Transverse colon (tissue), 4 donors: ENCODE measurements at regions not wholly inside any gene's neighbourhood (a gene's known extent, or its start where the extent isn't known, plus 50 kb on each side); places are given as distances from the start of the nearest gene placed in this dataset.

Experiments used
- POLR2A ChIP-seq: fragments of 450-650 bp; IDR thresholded peaks from one replicate; pipeline ENCODE4 v1.6.1; 2016; ENCODE audit warnings: antibody characterized with exemption, mild to moderate bottlenecking, moderate library complexity
- POLR2AphosphoS5 ChIP-seq, 3 donors: sonication (generic); formaldehyde crosslinking; IDR thresholded peaks; one replicate each; pipeline ENCODE4 v1.6.1; 2016; ENCODE audit warnings: antibody characterized with exemption in 3 of 3
- TF ChIP-seq, protein P1 (sequence below), 5 experiments: fragments of 200-600 bp in 3 of 5; fragments of 450-650 bp in 2 of 5; sonication (generic) in 3 of 5; IDR thresholded peaks; 1 replicate in 2 of 5; 2 replicates in 3 of 5; pipeline ENCODE4 v1.5.1; 2016 to 2017; ENCODE audit warnings: antibody characterized with exemption in 5 of 5, inconsistent platforms in 3 of 5, mild to moderate bottlenecking in 2 of 5, moderate library complexity in 1 of 5

DNA sequence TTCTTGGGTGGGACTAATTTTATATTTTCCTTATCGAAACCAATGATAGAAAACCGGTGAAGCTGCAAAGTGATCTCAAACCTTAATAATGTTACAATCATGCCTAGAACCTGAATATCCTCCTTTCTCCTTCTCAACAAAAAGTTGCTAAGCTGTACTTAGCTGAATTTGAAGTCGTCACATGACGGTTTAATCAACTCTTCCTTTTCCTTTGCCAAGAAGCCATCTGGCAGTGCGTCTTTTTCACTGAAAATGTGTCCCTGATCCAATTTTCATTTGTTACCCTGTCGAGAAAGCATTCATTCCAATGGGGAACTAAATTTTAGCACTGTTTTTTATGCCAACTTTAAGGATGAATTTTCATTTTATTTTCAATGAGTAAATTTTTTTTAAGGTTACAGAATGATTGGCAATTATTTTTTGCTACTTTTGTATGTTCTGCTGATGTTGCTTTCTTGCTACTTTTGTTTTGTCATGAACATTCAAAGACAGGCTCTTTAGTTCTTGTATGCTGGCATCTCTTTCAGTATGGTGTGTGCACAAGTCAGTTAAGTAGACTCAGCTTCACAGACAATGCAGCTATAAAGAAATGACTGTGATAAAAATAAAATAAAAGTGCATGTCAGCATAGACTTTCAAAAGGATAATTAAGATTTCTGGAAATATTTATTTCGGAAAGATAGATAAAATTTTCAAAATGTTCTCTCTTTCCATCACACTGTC lies 980.0 kb downstream of the DNAJB9 start:
- TF ChIP-seq POLR2A (no peak), POLR2AphosphoS5 (IDR thresholded peaks at IDR 0.05) (no peak)
- TF ChIP-seq, protein P1, sequence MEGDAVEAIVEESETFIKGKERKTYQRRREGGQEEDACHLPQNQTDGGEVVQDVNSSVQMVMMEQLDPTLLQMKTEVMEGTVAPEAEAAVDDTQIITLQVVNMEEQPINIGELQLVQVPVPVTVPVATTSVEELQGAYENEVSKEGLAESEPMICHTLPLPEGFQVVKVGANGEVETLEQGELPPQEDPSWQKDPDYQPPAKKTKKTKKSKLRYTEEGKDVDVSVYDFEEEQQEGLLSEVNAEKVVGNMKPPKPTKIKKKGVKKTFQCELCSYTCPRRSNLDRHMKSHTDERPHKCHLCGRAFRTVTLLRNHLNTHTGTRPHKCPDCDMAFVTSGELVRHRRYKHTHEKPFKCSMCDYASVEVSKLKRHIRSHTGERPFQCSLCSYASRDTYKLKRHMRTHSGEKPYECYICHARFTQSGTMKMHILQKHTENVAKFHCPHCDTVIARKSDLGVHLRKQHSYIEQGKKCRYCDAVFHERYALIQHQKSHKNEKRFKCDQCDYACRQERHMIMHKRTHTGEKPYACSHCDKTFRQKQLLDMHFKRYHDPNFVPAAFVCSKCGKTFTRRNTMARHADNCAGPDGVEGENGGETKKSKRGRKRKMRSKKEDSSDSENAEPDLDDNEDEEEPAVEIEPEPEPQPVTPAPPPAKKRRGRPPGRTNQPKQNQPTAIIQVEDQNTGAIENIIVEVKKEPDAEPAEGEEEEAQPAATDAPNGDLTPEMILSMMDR (IDR thresholded peaks at IDR 0.05): no peak
